HepG2 (cell line): ENCODE measurements at regions not wholly inside any gene's neighbourhood (a gene's known extent, or its start where the extent isn't known, plus 50 kb on each side); places are given as distances from the start of the nearest gene placed in this dataset.

Source experiments
- ATAC-seq: fragments of 200-7000 bp; cut with Tn5 transposase; 3 replicates; pipeline ENCODE4 v1.9.1; 2020; ENCODE audit warnings: mild to moderate bottlenecking, moderate library complexity
- BruUV-seq: library from RNA; stranded (reverse); fragments of 400-500 nt; replicated peaks from 2 replicates; lab custom pipeline; 2021; lab: Mats Ljungman, UMichigan
- CTCF ChIA-PET: fragments of 300-600 bp; formaldehyde crosslinking; extraction: SDS; loops from one replicate; lab custom pipeline; 2021; ENCODE audit warnings: low total read pairs, inconsistent platforms, low intra/inter-chr PET ratio; lab: Yijun Ruan, JAX
- POLR2A ChIA-PET: fragments of 350-600 bp; sonication (Branson Sonifier 250); formaldehyde crosslinking; loops from one replicate; lab custom pipeline; 2020; ENCODE audit warnings: antibody characterized with exemption, inconsistent platforms; lab: Yijun Ruan, JAX
- DNase-seq: peaks from one replicate; pipeline ENCODE4 v3.0.0-alpha.2; 2015; ENCODE audit warnings: low spot score
- FAIRE-seq: peaks from 3 replicates; lab custom pipeline; 2011; peaks lifted over from hg19 to GRCh38; lab: Jason Lieb, UNC
- H2AFZ ChIP-seq: one replicate; pipeline ENCODE4 v1.6.1; 2011; ENCODE audit warnings: low read length, inconsistent platforms
- H3K27ac ChIP-seq: fragments of 300-600 bp; 3 replicates; pipeline ENCODE4 v1.8.0; 2011; ENCODE audit warnings: mixed run types, mild to moderate bottlenecking, mixed read lengths, low read length, inconsistent platforms; ENCODE audit not compliant: insufficient read depth; ENCODE audit errors: extremely low read length
- H3K27me3 ChIP-seq, 2 experiments: fragments of 200-600 bp in 1 of 2; 2 replicates in 1 of 2; 3 replicates in 1 of 2; pipeline versions ENCODE4 v1.6.0 to v1.8.0; 2011; ENCODE audit warnings: low read length in 2 of 2, mild to moderate bottlenecking in 2 of 2, moderate library complexity in 2 of 2, inconsistent platforms in 1 of 2; ENCODE audit not compliant: insufficient read depth in 2 of 2, control insufficient read depth in 1 of 2
- H3K36me3 ChIP-seq, 2 experiments: fragments of 200-600 bp in 1 of 2; replicated peaks in 1 of 2; 2 replicates in 1 of 2; 3 replicates in 1 of 2; pipeline versions ENCODE4 v1.5.1 to v1.8.0; 2011; ENCODE audit warnings: low read length in 2 of 2, inconsistent platforms in 1 of 2; ENCODE audit not compliant: insufficient read depth in 2 of 2, control insufficient read depth in 1 of 2
- H3K4me1 ChIP-seq: 2 replicates; pipeline ENCODE4 v1.5.1; 2012; ENCODE audit warnings: low read length, inconsistent platforms; ENCODE audit not compliant: insufficient read depth
- H3K4me2 ChIP-seq: 2 replicates; pipeline ENCODE4 v1.6.0; 2011; ENCODE audit warnings: low read depth, low read length, inconsistent platforms
- H3K4me3 ChIP-seq, 3 experiments: fragments of 200-600 bp in 1 of 3; sonication (generic), shearing (Covaris generic) in 1 of 3; replicated peaks in 1 of 3; 2 replicates each; pipeline ENCODE4 v1.5.1; 2011 to 2016; ENCODE audit warnings: low read length in 3 of 3, inconsistent platforms in 2 of 3, low read depth in 2 of 3, mild to moderate bottlenecking in 2 of 3, control low read depth in 1 of 3, mixed read lengths in 1 of 3; ENCODE audit not compliant: insufficient read depth in 1 of 3
- H3K79me2 ChIP-seq: one replicate; pipeline ENCODE4 v1.6.1; 2011; ENCODE audit warnings: low read length, inconsistent platforms; ENCODE audit not compliant: insufficient read depth
- H3K9ac ChIP-seq: 2 replicates; pipeline ENCODE4 v1.6.0; 2011; ENCODE audit warnings: mild to moderate bottlenecking, low read depth, low read length, inconsistent platforms; ENCODE audit not compliant: insufficient read depth
- H3K9me3 ChIP-seq: 2 replicates; pipeline ENCODE4 v1.5.1; 2012; ENCODE audit warnings: mild to moderate bottlenecking, low read length
- H4K20me1 ChIP-seq: 2 replicates; pipeline ENCODE4 v1.6.0; 2011; ENCODE audit warnings: inconsistent platforms, mild to moderate bottlenecking, low read length, moderate library complexity; ENCODE audit not compliant: insufficient read depth
- CAMTA2 ChIP-seq: sonication (generic); formaldehyde crosslinking; IDR thresholded peaks from 2 replicates; pipeline ENCODE4 v1.4.0; 2020; ENCODE audit warnings: mild to moderate bottlenecking, missing genetic modification reagents, borderline replicate concordance
- CEBPG ChIP-seq: IDR thresholded peaks from 2 replicates; pipeline ENCODE4 v1.6.1; 2016
- FOSL1 ChIP-seq: sonication (generic); formaldehyde crosslinking; IDR thresholded peaks from 2 replicates; pipeline ENCODE4 v1.9.0; 2021; ENCODE audit warnings: missing genetic modification reagents, borderline replicate concordance
- IRF2 ChIP-seq: IDR thresholded peaks from 2 replicates; pipeline ENCODE4 v1.6.1; 2018; ENCODE audit warnings: missing genetic modification reagents, missing compliant biosample characterization
- NFKB2 ChIP-seq: sonication (generic); formaldehyde crosslinking; IDR thresholded peaks from 2 replicates; pipeline ENCODE4 v1.4.0; 2020; ENCODE audit warnings: missing genetic modification reagents, borderline replicate concordance
- THAP11 ChIP-seq: IDR thresholded peaks from 2 replicates; pipeline ENCODE4 v1.6.1; 2016; ENCODE audit warnings: missing biosample characterization, missing genetic modification reagents
- YEATS4 ChIP-seq: sonication (generic); formaldehyde crosslinking; IDR thresholded peaks from 2 replicates; pipeline ENCODE4 v1.4.0; 2020; ENCODE audit warnings: missing genetic modification reagents, borderline replicate concordance
- ZKSCAN8 ChIP-seq: IDR thresholded peaks from 2 replicates; pipeline ENCODE4 v1.6.1; 2016; ENCODE audit warnings: borderline replicate concordance, missing genetic modification reagents, missing compliant biosample characterization
- ZNF350 ChIP-seq: sonication (generic); formaldehyde crosslinking; IDR thresholded peaks from 2 replicates; pipeline ENCODE4 v1.4.0; 2020; ENCODE audit warnings: mild to moderate bottlenecking, low read depth, missing genetic modification reagents, borderline replicate concordance
- ZNF557 ChIP-seq: sonication (generic); formaldehyde crosslinking; IDR thresholded peaks from 2 replicates; pipeline ENCODE4 v1.4.0; 2020; ENCODE audit warnings: missing genetic modification reagents
- ZNF772 ChIP-seq: sonication (generic); formaldehyde crosslinking; IDR thresholded peaks from 2 replicates; pipeline ENCODE4 v1.5.0; 2020; ENCODE audit warnings: mild to moderate bottlenecking, missing genetic modification reagents
- ZSCAN29 ChIP-seq: sonication (generic); formaldehyde crosslinking; conservative IDR thresholded peaks from 2 replicates; pipeline ENCODE4 v1.4.0; 2020; ENCODE audit warnings: mild to moderate bottlenecking, missing genetic modification reagents
- WGBS: methylation state at CpG from one replicate; pipeline ENCODE4 v1.1.6; 2017; ENCODE audit warnings: low lambda C conversion rate; 5-methylcytosine and 5-hydroxymethylcytosine counted together
- in situ Hi-C: cut with HindIII; loops from 2 replicates; pipeline ENCODE4 v1.10.0; 2017; ENCODE audit warnings: low pct_unique_long_range_greater_than_20kb; ENCODE audit not compliant: extremely low pct_ligation_motif_present
- intact Hi-C: fragments of 100-400 bp; cut with micrococcal nuclease; formaldehyde crosslinking; loops from one replicate; pipeline ENCODE4 v1.10.0; 2022; ENCODE audit not compliant: unreplicated experiment
- TF ChIP-seq, protein P1 (sequence below): sonication (generic); formaldehyde crosslinking; IDR thresholded peaks from 2 replicates; pipeline ENCODE4 v1.8.1; 2023; ENCODE audit warnings: mild to moderate bottlenecking, missing genetic modification reagents
- TF ChIP-seq, protein P2 (sequence below): fragments of 450-650 bp; IDR thresholded peaks from 2 replicates; pipeline ENCODE4 v1.6.1; 2016
- TF ChIP-seq, protein P3 (sequence below): sonication (generic); formaldehyde crosslinking; IDR thresholded peaks from one replicate; pipeline ENCODE4 v1.5.1; 2020; ENCODE audit warnings: mild to moderate bottlenecking, missing genetic modification reagents; ENCODE audit errors: not compliant biosample characterization

DNA sequence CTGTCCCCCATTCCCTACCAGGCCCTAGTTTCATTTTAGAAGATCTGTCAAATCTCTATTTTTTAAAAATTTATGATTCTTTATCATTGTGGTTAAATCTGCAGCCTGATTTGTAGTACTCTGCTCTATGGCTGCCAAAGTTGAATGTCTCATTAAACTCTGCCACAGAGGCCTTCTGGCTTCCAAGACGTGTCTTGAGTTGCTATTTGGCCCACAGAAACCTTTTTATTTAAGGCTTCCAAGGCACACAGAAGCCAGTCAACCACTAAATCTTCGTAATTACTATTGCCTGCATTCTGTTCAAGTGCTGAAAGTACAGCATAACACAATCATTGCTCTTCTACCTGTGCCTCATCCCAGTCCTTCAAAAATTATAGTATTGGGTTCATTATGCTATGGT lies 971.0 kb downstream of the NCAM2 start:
- 0% methylated on average over 2 of the region's 2 CpGs for WGBS
- POLR2A ChIA-PET = no interaction called here

More for the DNA sequence above, 971.0 kb downstream of the NCAM2 start:
- no peak overlapping the region for H3K4me2 ChIP-seq
- H3K4me1 ChIP-seq = no peaks in the 10 kb centered on the region
- TF ChIP-seq FOSL1 (CRISPR knock-in tag) (no peak), ZSCAN29 (no peak), YEATS4 (no peak), ZNF772 (CRISPR knock-in tag) (no peak), CEBPG (CRISPR knock-in tag) (no peak), IRF2 (CRISPR knock-in tag) (no peak), ZKSCAN8 (CRISPR knock-in tag) (no peak), ZNF557 (CRISPR knock-in tag) (no peak), CAMTA2 (CRISPR knock-in tag) (no peak), ZNF350 (CRISPR knock-in tag) (no peak), NFKB2 (CRISPR knock-in tag) (no peak), THAP11 (CRISPR knock-in tag) (no peak)
- TF ChIP-seq, protein P1, sequence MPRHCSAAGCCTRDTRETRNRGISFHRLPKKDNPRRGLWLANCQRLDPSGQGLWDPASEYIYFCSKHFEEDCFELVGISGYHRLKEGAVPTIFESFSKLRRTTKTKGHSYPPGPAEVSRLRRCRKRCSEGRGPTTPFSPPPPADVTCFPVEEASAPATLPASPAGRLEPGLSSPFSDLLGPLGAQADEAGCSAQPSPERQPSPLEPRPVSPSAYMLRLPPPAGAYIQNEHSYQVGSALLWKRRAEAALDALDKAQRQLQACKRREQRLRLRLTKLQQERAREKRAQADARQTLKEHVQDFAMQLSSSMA = no peak
- TF ChIP-seq, protein P2, sequence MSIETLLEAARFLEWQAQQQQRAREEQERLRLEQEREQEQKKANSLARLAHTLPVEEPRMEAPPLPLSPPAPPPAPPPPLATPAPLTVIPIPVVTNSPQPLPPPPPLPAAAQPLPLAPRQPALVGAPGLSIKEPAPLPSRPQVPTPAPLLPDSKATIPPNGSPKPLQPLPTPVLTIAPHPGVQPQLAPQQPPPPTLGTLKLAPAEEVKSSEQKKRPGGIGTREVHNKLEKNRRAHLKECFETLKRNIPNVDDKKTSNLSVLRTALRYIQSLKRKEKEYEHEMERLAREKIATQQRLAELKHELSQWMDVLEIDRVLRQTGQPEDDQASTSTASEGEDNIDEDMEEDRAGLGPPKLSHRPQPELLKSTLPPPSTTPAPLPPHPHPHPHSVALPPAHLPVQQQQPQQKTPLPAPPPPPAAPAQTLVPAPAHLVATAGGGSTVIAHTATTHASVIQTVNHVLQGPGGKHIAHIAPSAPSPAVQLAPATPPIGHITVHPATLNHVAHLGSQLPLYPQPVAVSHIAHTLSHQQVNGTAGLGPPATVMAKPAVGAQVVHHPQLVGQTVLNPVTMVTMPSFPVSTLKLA = no peak
- TF ChIP-seq, protein P3, sequence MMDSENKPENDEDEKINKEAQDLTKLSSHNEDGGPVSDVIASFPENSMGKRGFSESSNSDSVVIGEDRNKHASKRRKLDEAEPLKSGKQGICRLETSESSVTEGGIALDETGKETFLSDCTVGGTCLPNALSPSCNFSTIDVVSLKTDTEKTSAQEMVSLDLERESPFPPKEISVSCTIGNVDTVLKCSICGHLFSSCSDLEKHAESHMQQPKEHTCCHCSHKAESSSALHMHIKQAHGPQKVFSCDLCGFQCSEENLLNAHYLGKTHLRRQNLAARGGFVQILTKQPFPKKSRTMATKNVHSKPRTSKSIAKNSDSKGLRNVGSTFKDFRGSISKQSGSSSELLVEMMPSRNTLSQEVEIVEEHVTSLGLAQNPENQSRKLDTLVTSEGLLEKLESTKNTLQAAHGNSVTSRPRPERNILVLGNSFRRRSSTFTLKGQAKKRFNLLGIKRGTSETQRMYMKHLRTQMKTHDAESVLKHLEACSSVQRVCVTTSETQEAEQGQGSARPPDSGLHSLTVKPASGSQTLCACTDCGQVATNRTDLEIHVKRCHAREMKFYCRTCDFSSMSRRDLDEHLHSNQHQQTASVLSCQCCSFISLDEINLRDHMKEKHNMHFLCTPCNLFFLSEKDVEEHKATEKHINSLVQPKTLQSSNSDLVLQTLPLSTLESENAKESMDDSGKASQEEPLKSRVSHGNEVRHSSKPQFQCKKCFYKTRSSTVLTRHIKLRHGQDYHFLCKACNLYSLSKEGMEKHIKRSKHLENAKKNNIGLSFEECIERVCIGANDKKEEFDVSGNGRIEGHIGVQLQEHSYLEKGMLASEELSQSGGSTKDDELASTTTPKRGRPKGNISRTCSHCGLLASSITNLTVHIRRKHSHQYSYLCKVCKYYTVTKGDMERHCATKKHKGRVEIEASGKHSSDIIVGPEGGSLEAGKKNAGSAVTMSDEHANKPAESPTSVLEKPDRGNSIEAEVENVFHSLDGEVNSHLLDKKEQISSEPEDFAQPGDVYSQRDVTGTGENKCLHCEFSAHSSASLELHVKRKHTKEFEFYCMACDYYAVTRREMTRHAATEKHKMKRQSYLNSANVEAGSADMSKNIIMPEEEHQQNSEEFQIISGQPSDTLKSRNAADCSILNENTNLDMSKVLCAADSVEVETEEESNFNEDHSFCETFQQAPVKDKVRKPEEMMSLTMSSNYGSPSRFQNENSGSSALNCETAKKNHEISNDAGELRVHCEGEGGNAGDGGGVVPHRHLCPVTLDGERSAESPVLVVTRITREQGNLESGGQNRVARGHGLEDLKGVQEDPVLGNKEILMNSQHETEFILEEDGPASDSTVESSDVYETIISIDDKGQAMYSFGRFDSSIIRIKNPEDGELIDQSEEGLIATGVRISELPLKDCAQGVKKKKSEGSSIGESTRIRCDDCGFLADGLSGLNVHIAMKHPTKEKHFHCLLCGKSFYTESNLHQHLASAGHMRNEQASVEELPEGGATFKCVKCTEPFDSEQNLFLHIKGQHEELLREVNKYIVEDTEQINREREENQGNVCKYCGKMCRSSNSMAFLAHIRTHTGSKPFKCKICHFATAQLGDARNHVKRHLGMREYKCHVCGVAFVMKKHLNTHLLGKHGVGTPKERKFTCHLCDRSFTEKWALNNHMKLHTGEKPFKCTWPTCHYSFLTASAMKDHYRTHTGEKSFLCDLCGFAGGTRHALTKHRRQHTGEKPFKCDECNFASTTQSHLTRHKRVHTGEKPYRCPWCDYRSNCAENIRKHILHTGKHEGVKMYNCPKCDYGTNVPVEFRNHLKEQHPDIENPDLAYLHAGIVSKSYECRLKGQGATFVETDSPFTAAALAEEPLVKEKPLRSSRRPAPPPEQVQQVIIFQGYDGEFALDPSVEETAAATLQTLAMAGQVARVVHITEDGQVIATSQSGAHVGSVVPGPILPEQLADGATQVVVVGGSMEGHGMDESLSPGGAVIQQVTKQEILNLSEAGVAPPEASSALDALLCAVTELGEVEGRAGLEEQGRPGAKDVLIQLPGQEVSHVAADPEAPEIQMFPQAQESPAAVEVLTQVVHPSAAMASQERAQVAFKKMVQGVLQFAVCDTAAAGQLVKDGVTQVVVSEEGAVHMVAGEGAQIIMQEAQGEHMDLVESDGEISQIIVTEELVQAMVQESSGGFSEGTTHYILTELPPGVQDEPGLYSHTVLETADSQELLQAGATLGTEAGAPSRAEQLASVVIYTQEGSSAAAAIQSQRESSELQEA (CRISPR knock-in tag) = no peak
- FAIRE-seq = no peak
- intact Hi-C loops (no loop called here), in situ Hi-C loops (no loop called here)
- H3K79me2 ChIP-seq = no peaks in the 10 kb centered on the region
- no peaks in the 10 kb centered on the region for H3K27me3 ChIP-seq
- BruUV-seq = no TSS peak
- no peak overlapping the region for H3K4me3 ChIP-seq
- H3K9ac ChIP-seq = no peak overlapping the region
- no peak for DNase-seq
- no peak overlapping the region for H2AFZ ChIP-seq
- H4K20me1 ChIP-seq = no peaks in the 10 kb centered on the region
- CTCF ChIA-PET = no interaction called here
- H3K27ac ChIP-seq = no peak overlapping the region
- no peaks in the 10 kb centered on the region for H3K36me3 ChIP-seq
- no peak for ATAC-seq
- peaks cover 90% of the 10 kb centered on the region for H3K9me3 ChIP-seq
